Ectodermal cell (in vitro differentiated cells): ENCODE measurements at regions not wholly inside any gene's neighbourhood (a gene's known extent, or its start where the extent isn't known, plus 50 kb on each side); places are given as distances from the start of the nearest gene placed in this dataset.

ENCODE experiments used
- H3K27ac ChIP-seq: 2 replicates; pipeline ENCODE4 v1.7.0; 2013; ENCODE audit warnings: mild to moderate bottlenecking, low read depth, low read length; ENCODE audit not compliant: insufficient read depth, poor library complexity, severe bottlenecking
- H3K27me3 ChIP-seq: 2 replicates; pipeline ENCODE4 v1.7.0; 2013; ENCODE audit warnings: mild to moderate bottlenecking, low read length; ENCODE audit not compliant: insufficient read depth, control insufficient read depth, poor library complexity, severe bottlenecking
- H3K36me3 ChIP-seq: one replicate; pipeline ENCODE4 v1.7.0; 2013; ENCODE audit warnings: low read length; ENCODE audit not compliant: control insufficient read depth, insufficient read depth
- H3K4me1 ChIP-seq: one replicate; pipeline ENCODE4 v1.7.0; 2013; ENCODE audit warnings: low read length; ENCODE audit not compliant: control insufficient read depth, insufficient read depth
- H3K4me3 ChIP-seq: 2 replicates; pipeline ENCODE4 v1.7.0; 2013; ENCODE audit warnings: low read depth, low read length, control low read depth; ENCODE audit not compliant: insufficient read depth
- H3K9me3 ChIP-seq: 2 replicates; pipeline ENCODE4 v1.7.0; 2013; ENCODE audit warnings: mild to moderate bottlenecking, low read length, moderate library complexity; ENCODE audit not compliant: control insufficient read depth
- WGBS, 2 experiments: methylation state at CpG; one replicate each; pipeline ENCODE4 v1.1.7; 2013; ENCODE audit warnings: missing lambda C conversion rate in 2 of 2; 5-methylcytosine and 5-hydroxymethylcytosine counted together

- Histone ChIP-seq H3K36me3 (no peaks in the 10 kb centered on the region), H3K27me3 (no peaks in the 10 kb centered on the region), H3K9me3 (no peaks in the 10 kb centered on the region), H3K27ac (no peak overlapping the region), H3K4me3 (no peak overlapping the region), H3K4me1 (no peaks in the 10 kb centered on the region)
- WGBS, 2 experiments: 94 to 98% methylated on average over 3 of the region's 3 CpGs
These were observed 276.7 kb upstream of the ACVR2A start for GRCh38 chr2:147568109-147568508.

- WGBS, 2 experiments: 100% methylated on average over 1 of the region's 2 CpGs
- no peak overlapping the region for H3K27ac ChIP-seq
- no peaks in the 10 kb centered on the region for H3K9me3 ChIP-seq
- no peak overlapping the region for H3K4me3 ChIP-seq
- H3K27me3 ChIP-seq: no peaks in the 10 kb centered on the region
- no peaks in the 10 kb centered on the region for H3K4me1 ChIP-seq
- H3K36me3 ChIP-seq: no peaks in the 10 kb centered on the region
These were observed 277.7 kb upstream of the ACVR2A start for GRCh38 chr2:147567136-147567535.

GRCh38 chr2:147560810-147561535 lies 283.9 kb upstream of the ACVR2A start:
- Histone ChIP-seq H3K4me1 (no peaks in the 10 kb centered on the region), H3K4me3 (no peak overlapping the region), H3K9me3 (no peaks in the 10 kb centered on the region), H3K36me3 (no peaks in the 10 kb centered on the region), H3K27ac (no peak overlapping the region), H3K27me3 (no peaks in the 10 kb centered on the region)
- WGBS, 2 experiments: 93 to 95% methylated on average over 5 of the region's 5 CpGs

- no peak overlapping the region for H3K27ac ChIP-seq
- H3K27me3 ChIP-seq: no peaks in the 10 kb centered on the region
These were observed 285.6 kb upstream of the ACVR2A start for GRCh38 chr2:147559070-147559725.

GRCh38 chr2:147558620-147559019 lies 286.2 kb upstream of the ACVR2A start:
- H3K36me3 ChIP-seq: no peaks in the 10 kb centered on the region
- H3K4me3 ChIP-seq: no peak overlapping the region
- no peaks in the 10 kb centered on the region for H3K9me3 ChIP-seq
- WGBS, 2 experiments: 97 to 100% methylated on average over 2 to 3 of the region's 3 CpGs
- no peak overlapping the region for H3K27ac ChIP-seq
- H3K27me3 ChIP-seq: no peaks in the 10 kb centered on the region
- H3K4me1 ChIP-seq: no peaks in the 10 kb centered on the region

More at GRCh38 chr2:147559070-147559725, 285.6 kb upstream of the ACVR2A start:
- WGBS, 2 experiments: 93 to 95% methylated on average over 4 of the region's 4 CpGs
- H3K9me3 ChIP-seq: no peaks in the 10 kb centered on the region
- no peaks in the 10 kb centered on the region for H3K36me3 ChIP-seq
- no peaks in the 10 kb centered on the region for H3K4me1 ChIP-seq
- H3K4me3 ChIP-seq: no peak overlapping the region

GRCh38 chr2:147554521-147555107 lies 290.2 kb upstream of the ACVR2A start:
- H3K27me3 ChIP-seq: no peaks in the 10 kb centered on the region
- H3K4me3 ChIP-seq: no peak overlapping the region
- no peak overlapping the region for H3K27ac ChIP-seq
- no peaks in the 10 kb centered on the region for H3K9me3 ChIP-seq
- no peaks in the 10 kb centered on the region for H3K4me1 ChIP-seq
- H3K36me3 ChIP-seq: no peaks in the 10 kb centered on the region
- 92 to 97% methylated on average over 5 of the region's 5 CpGs for WGBS, 2 experiments

- H3K27ac ChIP-seq: no peak overlapping the region
- H3K27me3 ChIP-seq: no peaks in the 10 kb centered on the region
- 84 to 87% methylated on average over 6 of the region's 6 CpGs for WGBS, 2 experiments
- no peaks in the 10 kb centered on the region for H3K4me1 ChIP-seq
- H3K9me3 ChIP-seq: no peaks in the 10 kb centered on the region
- H3K36me3 ChIP-seq: no peaks in the 10 kb centered on the region
- no peak overlapping the region for H3K4me3 ChIP-seq
These were observed 291.0 kb upstream of the ACVR2A start for GRCh38 chr2:147553775-147554271.

- 92 to 94% methylated on average over 3 to 4 of the region's 5 CpGs for WGBS, 2 experiments
These were observed 293.7 kb upstream of the ACVR2A start for GRCh38 chr2:147550995-147551731.

GRCh38 chr2:147549054-147549453 lies 295.8 kb upstream of the ACVR2A start:
- H3K4me3 ChIP-seq: no peak overlapping the region
- H3K4me1 ChIP-seq: no peaks in the 10 kb centered on the region

More at GRCh38 chr2:147550995-147551731, 293.7 kb upstream of the ACVR2A start:
- Histone ChIP-seq H3K4me3 (no peak overlapping the region), H3K4me1 (no peaks in the 10 kb centered on the region), H3K27ac (no peak overlapping the region), H3K9me3 (no peaks in the 10 kb centered on the region), H3K27me3 (no peaks in the 10 kb centered on the region), H3K36me3 (no peaks in the 10 kb centered on the region)

GRCh38 chr2:147548451-147548850 lies 296.4 kb upstream of the ACVR2A start:
- Histone ChIP-seq H3K4me1 (no peaks in the 10 kb centered on the region), H3K9me3 (no peaks in the 10 kb centered on the region), H3K4me3 (no peak overlapping the region), H3K27ac (no peak overlapping the region), H3K36me3 (no peaks in the 10 kb centered on the region), H3K27me3 (no peaks in the 10 kb centered on the region)
- WGBS, 2 experiments: 93 to 100% methylated on average over 1 of the region's 1 CpG

More at GRCh38 chr2:147549054-147549453, 295.8 kb upstream of the ACVR2A start:
- no peaks in the 10 kb centered on the region for H3K36me3 ChIP-seq
- H3K27me3 ChIP-seq: no peaks in the 10 kb centered on the region
- H3K27ac ChIP-seq: no peak overlapping the region
- H3K9me3 ChIP-seq: no peaks in the 10 kb centered on the region
